Mononuclear cell (primary cell): ENCODE measurements at regions not wholly inside any gene's neighbourhood (a gene's known extent, or its start where the extent isn't known, plus 50 kb on each side); places are given as distances from the start of the nearest gene placed in this dataset.
"Not testable (repeated sequence)": the region's sequence is repeated elsewhere in the genome, so short reads cannot be mapped to it uniquely, and the experiment has no call there.

Experiments used
- H3K27me3 ChIP-seq: 2 replicates; pipeline ENCODE4 v1.6.0; 2011; ENCODE audit warnings: low read length, control low read depth; ENCODE audit not compliant: insufficient read depth
- H3K4me1 ChIP-seq: 2 replicates; pipeline ENCODE4 v1.5.1; 2011; ENCODE audit warnings: mild to moderate bottlenecking, low read length, control low read depth; ENCODE audit not compliant: insufficient read depth
- H3K4me3 ChIP-seq: 2 replicates; pipeline ENCODE4 v1.5.1; 2011; ENCODE audit warnings: mild to moderate bottlenecking, low read length, moderate library complexity
- H3K9me3 ChIP-seq: 2 replicates; pipeline ENCODE4 v1.5.1; 2011; ENCODE audit warnings: low read depth, mild to moderate bottlenecking, control low read depth, low read length

- H3K4me1 ChIP-seq, result no peaks in the 10 kb centered on the region
- H3K27me3 ChIP-seq, result no peaks in the 10 kb centered on the region
- H3K9me3 ChIP-seq, result no peaks in the 10 kb centered on the region
- no peak overlapping the region for H3K4me3 ChIP-seq
Measured at GRCh38 chr6:164049517-164049988, 635.0 kb downstream of the QKI start.

GRCh38 chr6:164048840-164049516, 634.5 kb downstream of the QKI start:
- no peaks in the 10 kb centered on the region for H3K27me3 ChIP-seq
- H3K9me3 ChIP-seq, result no peaks in the 10 kb centered on the region
- no peaks in the 10 kb centered on the region for H3K4me1 ChIP-seq
- H3K4me3 ChIP-seq, result no peak overlapping the region

- H3K9me3 ChIP-seq, result no peaks in the 10 kb centered on the region
- H3K4me1 ChIP-seq, result no peaks in the 10 kb centered on the region
- no peaks in the 10 kb centered on the region for H3K27me3 ChIP-seq
- H3K4me3 ChIP-seq, result no peak overlapping the region
Measured at GRCh38 chr6:164045082-164045481, 630.6 kb downstream of the QKI start.

- not testable (repeated sequence) for H3K9me3 ChIP-seq, H3K4me1 ChIP-seq, H3K4me3 ChIP-seq, H3K27me3 ChIP-seq
Measured at GRCh38 chr6:164043656-164044055, 629.1 kb downstream of the QKI start.

- H3K9me3 ChIP-seq, result no peaks in the 10 kb centered on the region
- no peaks in the 10 kb centered on the region for H3K4me1 ChIP-seq
- no peak overlapping the region for H3K4me3 ChIP-seq
- no peaks in the 10 kb centered on the region for H3K27me3 ChIP-seq
Measured at GRCh38 chr6:164042212-164042611, 627.7 kb downstream of the QKI start.

GRCh38 chr6:164040994-164041393, 626.5 kb downstream of the QKI start:
- Histone ChIP-seq H3K4me3 (no peak overlapping the region), H3K27me3 (no peaks in the 10 kb centered on the region), H3K9me3 (no peaks in the 10 kb centered on the region), H3K4me1 (no peaks in the 10 kb centered on the region)

- Histone ChIP-seq H3K9me3 (no peaks in the 10 kb centered on the region), H3K27me3 (no peaks in the 10 kb centered on the region), H3K4me1 (no peaks in the 10 kb centered on the region), H3K4me3 (no peak overlapping the region)
Measured at GRCh38 chr6:164039954-164040375, 625.4 kb downstream of the QKI start.

GRCh38 chr6:164037171-164037870, 622.8 kb downstream of the QKI start:
- Histone ChIP-seq H3K4me3 (no peak overlapping the region), H3K9me3 (no peaks in the 10 kb centered on the region), H3K27me3 (no peaks in the 10 kb centered on the region), H3K4me1 (no peaks in the 10 kb centered on the region)

GRCh38 chr6:164035900-164036485, 621.5 kb downstream of the QKI start:
- Histone ChIP-seq H3K27me3 (no peaks in the 10 kb centered on the region), H3K9me3 (no peaks in the 10 kb centered on the region), H3K4me1 (no peaks in the 10 kb centered on the region), H3K4me3 (no peak overlapping the region)

- Histone ChIP-seq H3K9me3 (no peaks in the 10 kb centered on the region), H3K27me3 (no peaks in the 10 kb centered on the region), H3K4me3 (no peak overlapping the region), H3K4me1 (no peaks in the 10 kb centered on the region)
Measured at GRCh38 chr6:164034602-164035140, 620.2 kb downstream of the QKI start.

- Histone ChIP-seq H3K4me3 (no peak overlapping the region), H3K4me1 (no peaks in the 10 kb centered on the region), H3K9me3 (no peaks in the 10 kb centered on the region), H3K27me3 (no peaks in the 10 kb centered on the region)
Measured at GRCh38 chr6:164025180-164025579, 610.7 kb downstream of the QKI start.

- no peaks in the 10 kb centered on the region for H3K27me3 ChIP-seq
- no peaks in the 10 kb centered on the region for H3K4me1 ChIP-seq
- H3K4me3 ChIP-seq, result no peak overlapping the region
- no peaks in the 10 kb centered on the region for H3K9me3 ChIP-seq
Measured at GRCh38 chr6:164023535-164023934, 609.0 kb downstream of the QKI start.

- H3K4me1 ChIP-seq, result no peaks in the 10 kb centered on the region
- no peak overlapping the region for H3K4me3 ChIP-seq
- no peaks in the 10 kb centered on the region for H3K27me3 ChIP-seq
- H3K9me3 ChIP-seq, result no peaks in the 10 kb centered on the region
Measured at GRCh38 chr6:164022632-164023031, 608.1 kb downstream of the QKI start.

GRCh38 chr6:164021589-164022250, 607.2 kb downstream of the QKI start:
- H3K4me1 ChIP-seq, result no peaks in the 10 kb centered on the region
- no peak overlapping the region for H3K4me3 ChIP-seq
- no peaks in the 10 kb centered on the region for H3K27me3 ChIP-seq
- H3K9me3 ChIP-seq, result no peaks in the 10 kb centered on the region

- H3K27me3 ChIP-seq, result no peaks in the 10 kb centered on the region
Measured at GRCh38 chr6:164020142-164020541, 605.6 kb downstream of the QKI start.

More at GRCh38 chr6:164020142-164020541, 605.6 kb downstream of the QKI start:
- Histone ChIP-seq H3K4me1 (no peaks in the 10 kb centered on the region), H3K4me3 (no peak overlapping the region), H3K9me3 (no peaks in the 10 kb centered on the region)
